Activated naive CD8-positive, alpha-beta T cell treated with anti-CD3 and anti-CD28 coated beads, Interleukin-2, amount 10 ng/mL, durations not matched to agents 7 days and 5 days (primary cell): ENCODE measurements at regions not wholly inside any gene's neighbourhood (a gene's known extent, or its start where the extent isn't known, plus 50 kb on each side); places are given as distances from the start of the nearest gene placed in this dataset.

Experiments used
- ATAC-seq: fragments of 150-1000 bp; cut with Tn5 transposase; one replicate; pipeline ENCODE4 v1.10.0; 2021; ENCODE audit warnings: low read depth, moderate library complexity
- POLR2A ChIA-PET: fragments of 350-600 bp; sonication (Branson Sonifier 250); formaldehyde crosslinking; loops from one replicate; lab custom pipeline; 2021; ENCODE audit warnings: antibody characterized with exemption; lab: Charles Lee
- DNase-seq: peaks from one replicate; pipeline ENCODE4 v3.0.0; 2021
- H3K27ac Mint-ChIP-seq: one replicate; pipeline ENCODE4 v1.8.0; 2022; ENCODE audit warnings: mild to moderate bottlenecking, mixed read lengths
- H3K27me3 Mint-ChIP-seq: one replicate; pipeline ENCODE4 v1.8.0; 2022; ENCODE audit warnings: mild to moderate bottlenecking, moderate library complexity, mixed read lengths
- H3K36me3 Mint-ChIP-seq: one replicate; pipeline ENCODE4 v1.8.0; 2021; ENCODE audit warnings: mild to moderate bottlenecking, mixed read lengths
- H3K4me1 Mint-ChIP-seq: one replicate; pipeline ENCODE4 v1.8.0; 2021; ENCODE audit warnings: mixed read lengths
- H3K4me3 Mint-ChIP-seq: one replicate; pipeline ENCODE4 v1.8.0; 2022; ENCODE audit warnings: mild to moderate bottlenecking, moderate library complexity, mixed read lengths
- H3K9me3 Mint-ChIP-seq: one replicate; pipeline ENCODE4 v1.8.0; 2021; ENCODE audit warnings: mixed read lengths

DNA sequence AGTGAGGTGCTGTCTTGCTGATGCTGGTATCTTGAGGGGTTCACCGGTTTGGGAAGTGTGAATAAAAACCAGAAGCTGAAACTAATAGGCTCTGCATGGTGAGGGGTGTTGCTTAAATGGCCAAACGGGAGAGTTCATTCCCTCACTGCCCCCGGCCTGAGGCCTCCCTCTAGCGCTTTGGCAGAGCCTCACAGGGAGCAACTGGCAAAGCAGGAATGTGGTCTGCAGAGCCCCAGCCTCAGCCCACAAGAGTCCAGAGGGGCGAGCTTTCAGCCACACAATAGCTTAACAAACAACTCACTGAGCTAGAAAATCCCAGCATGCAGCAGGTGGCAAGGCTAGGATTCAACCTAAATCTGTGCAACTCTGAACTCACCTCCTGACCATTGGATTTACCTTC, 234.8 kb downstream of the MED10 start:
- DNase-seq (no peak), ATAC-seq (no peak)
- no peaks in the 10 kb centered on the region for H3K27me3 Mint-ChIP-seq
- POLR2A ChIA-PET: no interaction called here
- no peaks in the 10 kb centered on the region for H3K36me3 Mint-ChIP-seq
- no peak overlapping the region for H3K27ac Mint-ChIP-seq
- H3K9me3 Mint-ChIP-seq: no peaks in the 10 kb centered on the region
- H3K4me1 Mint-ChIP-seq: no peaks in the 10 kb centered on the region
- H3K4me3 Mint-ChIP-seq: no peak overlapping the region

GRCh38 chr5:6142353-6142752, 236.0 kb downstream of the MED10 start:
- POLR2A ChIA-PET: no interaction called here
- H3K4me3 Mint-ChIP-seq: no peak overlapping the region
- H3K4me1 Mint-ChIP-seq: no peaks in the 10 kb centered on the region

DNA sequence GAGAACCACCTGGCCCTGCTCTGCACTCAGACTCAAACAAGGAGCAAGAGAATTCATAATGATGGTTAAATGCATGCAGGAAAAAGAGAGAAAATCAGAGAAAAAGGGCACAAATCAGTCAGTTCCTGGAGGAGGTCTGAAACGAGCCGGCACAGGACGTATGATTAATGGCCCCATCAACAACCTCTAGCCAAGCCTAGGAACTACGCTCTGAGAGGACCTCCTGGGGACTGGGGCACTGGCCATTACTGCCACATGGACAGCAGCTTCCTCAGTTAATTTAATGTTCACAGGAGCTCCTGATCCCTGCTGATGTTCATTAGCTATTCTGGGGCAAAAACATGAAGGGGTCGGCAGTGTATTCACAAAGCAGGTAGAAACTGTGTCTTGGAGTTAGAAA, 238.1 kb downstream of the MED10 start:
- Mint-ChIP-seq H3K4me1 (no peaks in the 10 kb centered on the region), H3K4me3 (no peak overlapping the region), H3K9me3 (no peaks in the 10 kb centered on the region), H3K27me3 (no peaks in the 10 kb centered on the region), H3K27ac (no peak overlapping the region), H3K36me3 (no peaks in the 10 kb centered on the region)
- POLR2A ChIA-PET: no interaction called here
- no peak for ATAC-seq
- no peak for DNase-seq

More at GRCh38 chr5:6142353-6142752, 236.0 kb downstream of the MED10 start:
- DNase-seq (no peak), ATAC-seq (no peak)
- Mint-ChIP-seq H3K27ac (no peak overlapping the region), H3K9me3 (no peaks in the 10 kb centered on the region), H3K27me3 (no peaks in the 10 kb centered on the region), H3K36me3 (no peaks in the 10 kb centered on the region)

DNA sequence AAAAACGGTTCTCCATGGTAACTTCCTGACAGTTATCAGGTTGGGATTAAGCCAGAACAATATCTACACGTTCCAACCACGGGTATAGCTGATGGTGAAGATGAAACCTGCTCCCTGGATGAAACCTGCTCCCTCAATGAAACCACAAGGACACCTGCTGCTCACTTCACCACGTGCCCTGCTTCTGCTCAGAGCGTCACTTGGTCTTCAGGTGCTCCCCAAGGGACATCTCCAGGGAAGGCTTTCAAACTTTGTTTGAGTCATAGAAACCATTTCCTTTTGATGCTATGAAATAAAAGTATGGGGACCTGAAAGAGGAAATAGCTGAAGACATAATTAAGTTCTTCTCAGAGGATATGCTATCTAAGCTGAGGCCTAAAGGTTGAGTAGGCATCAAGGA, 242.4 kb downstream of the MED10 start:
- ATAC-seq (no peak), DNase-seq (no peak)
- Mint-ChIP-seq H3K4me1 (no peaks in the 10 kb centered on the region), H3K4me3 (no peak overlapping the region), H3K9me3 (no peaks in the 10 kb centered on the region), H3K27ac (no peak overlapping the region), H3K36me3 (no peaks in the 10 kb centered on the region), H3K27me3 (no peaks in the 10 kb centered on the region)
- POLR2A ChIA-PET: no interaction called here

GRCh38 chr5:6134281-6134680, 244.1 kb downstream of the MED10 start:
- DNase-seq: no peak
- no peak overlapping the region for H3K4me3 Mint-ChIP-seq
- ATAC-seq: no peak
- POLR2A ChIA-PET: no interaction called here
- H3K27ac Mint-ChIP-seq: no peak overlapping the region
- no peaks in the 10 kb centered on the region for H3K4me1 Mint-ChIP-seq
- no peaks in the 10 kb centered on the region for H3K27me3 Mint-ChIP-seq
- no peaks in the 10 kb centered on the region for H3K9me3 Mint-ChIP-seq
- H3K36me3 Mint-ChIP-seq: no peaks in the 10 kb centered on the region

DNA sequence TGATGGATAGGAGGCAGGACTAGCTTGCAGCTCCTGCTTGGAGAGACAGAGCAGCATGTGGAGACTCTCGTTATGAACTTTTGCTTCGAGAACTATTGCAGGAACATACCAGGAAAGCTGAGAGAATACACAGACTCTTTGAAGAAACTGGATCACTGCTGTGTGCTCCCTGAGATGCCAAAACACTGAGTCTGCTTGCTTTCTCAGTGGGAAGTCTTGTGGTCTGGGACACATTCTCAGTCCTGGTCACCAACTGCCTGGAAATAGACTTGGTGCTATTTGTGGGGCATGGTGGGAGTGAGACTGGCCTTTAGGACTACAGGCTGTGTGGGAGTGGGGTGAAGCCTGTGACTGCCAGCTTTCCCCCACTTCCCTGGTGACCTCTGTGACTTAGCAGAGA, 252.6 kb downstream of the MED10 start:
- POLR2A ChIA-PET: no interaction called here
- Mint-ChIP-seq H3K4me1 (no peaks in the 10 kb centered on the region), H3K9me3 (peaks cover 4% of the 10 kb centered on the region), H3K27me3 (no peaks in the 10 kb centered on the region), H3K27ac (no peak overlapping the region), H3K4me3 (no peak overlapping the region), H3K36me3 (no peaks in the 10 kb centered on the region)
- ATAC-seq (no peak), DNase-seq (no peak)

DNA sequence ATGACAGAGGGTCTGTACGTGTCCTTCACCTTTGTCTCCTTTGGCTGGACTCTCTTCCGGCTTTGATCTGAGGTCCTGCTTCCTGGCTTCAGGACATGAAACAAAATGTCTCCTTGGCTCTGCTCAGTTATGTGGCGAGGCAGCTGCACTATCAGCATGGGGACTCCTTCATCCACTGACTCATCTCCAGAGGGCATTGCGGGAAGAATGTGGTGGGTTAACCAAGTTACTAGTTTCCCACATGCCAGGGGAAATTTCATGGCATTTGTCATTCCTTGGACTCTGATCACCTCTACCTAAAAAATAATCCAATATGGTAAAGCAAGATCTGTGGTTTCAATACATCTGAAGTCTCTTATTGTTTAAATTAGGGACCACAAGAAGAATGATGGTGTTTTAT, 259.7 kb downstream of the MED10 start:
- DNase-seq: no peak
- no peak overlapping the region for H3K4me3 Mint-ChIP-seq
- no peak overlapping the region for H3K27ac Mint-ChIP-seq
- no peaks in the 10 kb centered on the region for H3K4me1 Mint-ChIP-seq
- no peaks in the 10 kb centered on the region for H3K36me3 Mint-ChIP-seq
- no peak for ATAC-seq
- peaks cover 2% of the 10 kb centered on the region for H3K9me3 Mint-ChIP-seq
- no peaks in the 10 kb centered on the region for H3K27me3 Mint-ChIP-seq
- POLR2A ChIA-PET: no interaction called here

- DNase-seq: no peak
- no peaks in the 10 kb centered on the region for H3K27me3 Mint-ChIP-seq
- no peak for ATAC-seq
- no peaks in the 10 kb centered on the region for H3K36me3 Mint-ChIP-seq
- no peaks in the 10 kb centered on the region for H3K4me1 Mint-ChIP-seq
- POLR2A ChIA-PET: no interaction called here
- peaks cover 2% of the 10 kb centered on the region for H3K9me3 Mint-ChIP-seq
- H3K4me3 Mint-ChIP-seq: no peak overlapping the region
- no peak overlapping the region for H3K27ac Mint-ChIP-seq
These were observed 261.1 kb downstream of the MED10 start for GRCh38 chr5:6117212-6117611.

- POLR2A ChIA-PET: no interaction called here
- no peak overlapping the region for H3K27ac Mint-ChIP-seq
These were observed 262.5 kb downstream of the MED10 start for GRCh38 chr5:6115852-6116251.

DNA sequence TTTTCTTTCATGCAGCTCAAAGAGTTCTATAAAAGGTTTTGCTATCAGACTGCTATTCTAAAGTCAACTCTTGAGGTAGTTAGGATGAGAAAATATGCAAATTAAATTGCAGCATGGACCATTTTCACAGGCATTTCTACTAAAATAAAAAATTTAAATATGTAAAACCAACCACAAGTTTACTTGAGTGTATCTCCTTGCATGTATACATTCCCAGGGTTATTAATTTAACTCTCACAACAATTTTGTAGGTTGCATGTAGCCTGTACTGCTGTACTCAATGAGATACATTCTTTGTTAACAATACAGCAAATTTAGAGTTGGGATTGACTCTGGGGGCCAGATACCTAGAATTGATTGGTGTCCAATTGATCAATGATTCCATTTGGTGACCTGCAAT, 265.8 kb downstream of the MED10 start:
- H3K4me3 Mint-ChIP-seq: no peak overlapping the region
- H3K9me3 Mint-ChIP-seq: no peaks in the 10 kb centered on the region
- no peak for DNase-seq
- H3K4me1 Mint-ChIP-seq: no peaks in the 10 kb centered on the region
- POLR2A ChIA-PET: no interaction called here
- no peak for ATAC-seq
- no peak overlapping the region for H3K27ac Mint-ChIP-seq
- H3K27me3 Mint-ChIP-seq: no peaks in the 10 kb centered on the region
- no peaks in the 10 kb centered on the region for H3K36me3 Mint-ChIP-seq

More at GRCh38 chr5:6115852-6116251, 262.5 kb downstream of the MED10 start:
- Mint-ChIP-seq H3K36me3 (no peaks in the 10 kb centered on the region), H3K27me3 (no peaks in the 10 kb centered on the region), H3K4me1 (no peaks in the 10 kb centered on the region), H3K4me3 (no peak overlapping the region), H3K9me3 (peaks cover 2% of the 10 kb centered on the region)
- no peak for DNase-seq
- no peak for ATAC-seq

DNA sequence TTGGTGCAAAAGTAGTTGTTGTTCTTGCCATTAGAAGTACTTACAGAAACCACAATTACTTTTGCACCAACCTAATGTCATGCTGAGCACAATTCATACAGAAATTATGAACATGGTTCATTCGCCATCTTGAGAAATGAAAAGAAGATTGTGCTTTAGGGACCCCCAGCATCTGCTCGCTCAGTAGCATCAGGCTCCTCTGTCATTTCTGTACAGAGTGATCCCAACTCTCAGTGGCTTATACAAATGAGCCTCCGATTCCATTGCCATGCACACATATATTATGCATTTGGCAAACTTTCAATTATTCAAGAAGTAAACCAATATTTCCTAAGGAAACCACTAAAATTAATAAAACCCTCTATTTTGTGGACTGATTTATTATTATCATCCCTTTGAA, 266.2 kb downstream of the MED10 start:
- Mint-ChIP-seq H3K27me3 (no peaks in the 10 kb centered on the region), H3K9me3 (no peaks in the 10 kb centered on the region), H3K36me3 (no peaks in the 10 kb centered on the region), H3K27ac (no peak overlapping the region), H3K4me3 (no peak overlapping the region), H3K4me1 (no peaks in the 10 kb centered on the region)
- ATAC-seq (no peak), DNase-seq (no peak)
- POLR2A ChIA-PET: no interaction called here

DNA sequence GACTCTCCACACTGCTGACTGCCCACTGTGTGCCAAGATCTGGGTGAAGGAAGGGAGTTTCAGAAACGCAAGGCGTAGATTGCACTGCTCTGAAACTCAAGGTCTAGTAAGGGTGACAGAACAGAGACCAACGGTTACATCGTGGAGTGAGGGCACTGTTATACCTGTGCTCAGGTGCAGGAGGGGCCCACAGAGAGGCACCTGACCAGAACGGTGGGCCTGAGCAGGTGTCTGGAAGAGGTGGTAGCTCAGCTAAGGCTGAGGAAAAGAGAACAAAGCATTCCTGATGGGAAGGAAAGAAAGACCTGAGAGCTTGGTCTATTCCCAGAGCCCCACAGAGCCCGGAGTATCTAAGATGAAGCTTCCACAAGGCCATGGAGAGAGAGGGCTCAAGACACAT, 267.2 kb downstream of the MED10 start:
- Mint-ChIP-seq H3K27ac (no peak overlapping the region), H3K9me3 (no peaks in the 10 kb centered on the region), H3K4me1 (no peaks in the 10 kb centered on the region), H3K4me3 (no peak overlapping the region), H3K36me3 (no peaks in the 10 kb centered on the region), H3K27me3 (no peaks in the 10 kb centered on the region)
- no peak for ATAC-seq
- DNase-seq: no peak
- POLR2A ChIA-PET: no interaction called here

GRCh38 chr5:6110441-6111005, 267.8 kb downstream of the MED10 start:
- no peaks in the 10 kb centered on the region for H3K4me1 Mint-ChIP-seq
- no peak overlapping the region for H3K4me3 Mint-ChIP-seq
- ATAC-seq: no peak
- H3K36me3 Mint-ChIP-seq: no peaks in the 10 kb centered on the region
- DNase-seq: no peak
- no peaks in the 10 kb centered on the region for H3K9me3 Mint-ChIP-seq
- no peak overlapping the region for H3K27ac Mint-ChIP-seq
- no peaks in the 10 kb centered on the region for H3K27me3 Mint-ChIP-seq
- POLR2A ChIA-PET: no interaction called here

DNA sequence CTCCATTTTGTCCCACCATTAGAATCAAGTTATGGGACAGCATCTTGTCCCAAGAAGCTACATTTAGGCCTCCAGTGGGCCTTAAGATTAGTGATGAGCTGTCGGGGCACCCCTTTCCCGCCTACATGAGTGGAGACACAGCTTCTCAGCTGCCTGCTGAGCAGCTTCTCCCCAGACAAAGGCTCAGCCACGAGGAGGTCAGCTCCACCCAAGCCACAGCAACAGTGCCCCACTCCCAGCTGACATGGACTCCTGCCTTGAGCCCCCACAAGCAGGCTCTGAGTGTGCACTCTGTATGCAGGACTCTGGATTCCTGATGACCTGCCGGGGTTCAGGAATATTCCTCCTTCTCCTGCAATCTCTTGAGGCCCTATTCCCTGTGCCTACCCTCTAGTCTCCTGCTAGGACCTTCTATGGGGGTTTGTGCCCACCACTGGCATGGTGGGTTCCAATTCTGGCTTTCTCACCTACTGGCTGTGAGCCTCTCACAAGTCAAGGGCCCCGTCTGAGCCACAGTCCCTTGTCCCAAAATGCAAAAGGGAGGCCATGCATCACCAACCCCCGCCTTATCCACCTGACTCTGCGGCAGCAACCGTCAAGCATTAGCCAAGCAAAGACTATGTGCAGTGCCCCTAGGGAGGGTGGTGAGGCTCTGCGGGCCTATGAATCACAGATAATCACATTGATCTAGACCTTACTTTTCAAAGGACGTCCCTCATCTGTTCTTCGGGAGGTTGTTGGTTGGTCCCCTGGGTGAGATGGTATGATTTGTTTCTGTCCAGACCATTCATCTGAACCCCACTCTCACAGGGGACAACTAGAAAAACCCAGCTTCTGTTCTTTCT, 269.1 kb downstream of the MED10 start:
- Mint-ChIP-seq H3K9me3 (no peaks in the 10 kb centered on the region), H3K27ac (no peak overlapping the region), H3K4me1 (no peaks in the 10 kb centered on the region), H3K27me3 (no peaks in the 10 kb centered on the region), H3K4me3 (no peak overlapping the region), H3K36me3 (no peaks in the 10 kb centered on the region)
- DNase-seq (no peak), ATAC-seq (no peak)
- POLR2A ChIA-PET: no interaction called here
